Progenitor cell of endocrine pancreas (in vitro differentiated cells): ENCODE measurements at regions not wholly inside any gene's neighbourhood (a gene's known extent, or its start where the extent isn't known, plus 50 kb on each side); places are given as distances from the start of the nearest gene placed in this dataset.
"Not testable (repeated sequence)": the region's sequence is repeated elsewhere in the genome, so short reads cannot be mapped to it uniquely, and the experiment has no call there.

ENCODE experiments used
- DNase-seq: peaks from one replicate; pipeline ENCODE4 v3.0.0; 2021; ENCODE audit warnings: low spot score; ENCODE audit not compliant: unreplicated experiment
- H3K27ac Mint-ChIP-seq: 2 replicates; pipeline ENCODE4 v1.8.0; 2021; ENCODE audit warnings: mild to moderate bottlenecking, moderate library complexity, mixed read lengths
- H3K27me3 Mint-ChIP-seq: 2 replicates; pipeline ENCODE4 v1.8.0; 2021; ENCODE audit warnings: mixed read lengths
- H3K36me3 Mint-ChIP-seq: 2 replicates; pipeline ENCODE4 v1.8.0; 2022; ENCODE audit warnings: mixed read lengths; ENCODE audit not compliant: insufficient read depth
- H3K4me1 Mint-ChIP-seq: 2 replicates; pipeline ENCODE4 v1.8.0; 2021; ENCODE audit warnings: low read depth, mixed read lengths
- H3K4me3 Mint-ChIP-seq: 2 replicates; pipeline ENCODE4 v1.8.0; 2021; ENCODE audit warnings: low read depth, mild to moderate bottlenecking, moderate library complexity, mixed read lengths
- H3K9me3 Mint-ChIP-seq: 2 replicates; pipeline ENCODE4 v1.8.0; 2021; ENCODE audit warnings: low read depth, mixed read lengths
- TF ChIP-seq, protein P1 (sequence below): fragments of 200-600 bp; sonication (generic); IDR thresholded peaks from one replicate; pipeline ENCODE4 v1.5.0; 2021; ENCODE audit warnings: antibody characterized with exemption, mild to moderate bottlenecking; ENCODE audit not compliant: unreplicated experiment

DNA sequence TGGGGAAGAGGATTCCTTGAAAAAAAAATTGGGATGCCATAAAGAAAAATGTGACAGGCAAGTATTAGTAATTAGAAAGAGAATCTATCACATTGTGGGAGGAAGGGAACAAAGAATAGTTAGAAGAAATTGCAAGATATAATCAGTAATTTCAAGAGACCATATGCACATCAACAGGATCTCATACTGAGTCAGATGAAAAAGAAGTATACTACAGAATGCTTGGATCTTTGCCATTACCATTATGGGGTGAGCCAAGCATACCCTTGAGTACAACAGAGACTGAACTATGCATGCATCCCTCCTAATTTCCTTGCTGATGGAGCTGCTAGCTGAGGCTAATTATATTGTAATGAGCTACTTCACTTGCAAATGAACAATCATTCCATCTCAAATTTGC, 287.6 kb downstream of the PAPSS1 start:
- H3K27ac Mint-ChIP-seq = no peak overlapping the region
- H3K27me3 Mint-ChIP-seq = no peaks in the 10 kb centered on the region
- TF ChIP-seq, protein P1, sequence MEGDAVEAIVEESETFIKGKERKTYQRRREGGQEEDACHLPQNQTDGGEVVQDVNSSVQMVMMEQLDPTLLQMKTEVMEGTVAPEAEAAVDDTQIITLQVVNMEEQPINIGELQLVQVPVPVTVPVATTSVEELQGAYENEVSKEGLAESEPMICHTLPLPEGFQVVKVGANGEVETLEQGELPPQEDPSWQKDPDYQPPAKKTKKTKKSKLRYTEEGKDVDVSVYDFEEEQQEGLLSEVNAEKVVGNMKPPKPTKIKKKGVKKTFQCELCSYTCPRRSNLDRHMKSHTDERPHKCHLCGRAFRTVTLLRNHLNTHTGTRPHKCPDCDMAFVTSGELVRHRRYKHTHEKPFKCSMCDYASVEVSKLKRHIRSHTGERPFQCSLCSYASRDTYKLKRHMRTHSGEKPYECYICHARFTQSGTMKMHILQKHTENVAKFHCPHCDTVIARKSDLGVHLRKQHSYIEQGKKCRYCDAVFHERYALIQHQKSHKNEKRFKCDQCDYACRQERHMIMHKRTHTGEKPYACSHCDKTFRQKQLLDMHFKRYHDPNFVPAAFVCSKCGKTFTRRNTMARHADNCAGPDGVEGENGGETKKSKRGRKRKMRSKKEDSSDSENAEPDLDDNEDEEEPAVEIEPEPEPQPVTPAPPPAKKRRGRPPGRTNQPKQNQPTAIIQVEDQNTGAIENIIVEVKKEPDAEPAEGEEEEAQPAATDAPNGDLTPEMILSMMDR = no peak
- no peak overlapping the region for H3K4me3 Mint-ChIP-seq
- no peaks in the 10 kb centered on the region for H3K4me1 Mint-ChIP-seq
- no peak for DNase-seq
- H3K36me3 Mint-ChIP-seq = no peaks in the 10 kb centered on the region
- H3K9me3 Mint-ChIP-seq = peaks cover 4% of the 10 kb centered on the region

DNA sequence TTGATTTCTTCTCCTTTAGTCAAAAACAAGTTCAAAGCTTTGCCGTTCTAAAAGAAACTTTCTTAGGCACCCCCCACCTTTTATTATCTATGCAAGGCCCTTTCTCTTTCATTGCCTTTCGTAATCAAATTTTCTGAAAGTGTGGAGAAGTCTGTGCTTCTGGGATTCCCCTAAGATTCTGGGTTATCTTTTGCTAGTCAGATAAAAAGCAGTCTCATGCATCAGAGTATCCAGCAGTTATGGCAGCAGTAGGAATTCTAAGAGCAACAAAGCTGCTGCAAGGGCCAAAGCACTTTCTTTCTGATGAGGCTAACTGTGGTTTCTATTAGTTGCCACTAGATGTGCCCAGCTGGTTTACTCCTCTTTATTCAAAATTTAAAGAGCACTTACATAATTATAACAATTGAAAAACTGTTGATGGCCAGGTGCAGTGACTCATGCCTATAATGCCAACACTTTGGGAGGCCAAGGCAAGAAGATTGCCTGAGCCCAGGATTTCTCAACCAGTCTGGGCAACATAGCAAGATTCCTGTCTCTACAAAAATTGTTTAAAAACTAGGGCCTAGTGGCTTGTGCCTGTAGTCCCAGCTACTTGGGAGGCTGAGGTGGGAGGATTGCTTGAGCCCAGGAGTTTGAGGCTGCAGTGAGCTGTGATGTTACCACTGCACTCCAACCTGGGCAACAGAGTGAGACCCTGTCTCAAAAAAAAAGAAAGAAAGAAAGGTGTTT, 296.2 kb downstream of the PAPSS1 start:
- TF ChIP-seq, protein P1 = no peak
- H3K27me3 Mint-ChIP-seq = no peaks in the 10 kb centered on the region
- H3K27ac Mint-ChIP-seq = no peak overlapping the region

DNA sequence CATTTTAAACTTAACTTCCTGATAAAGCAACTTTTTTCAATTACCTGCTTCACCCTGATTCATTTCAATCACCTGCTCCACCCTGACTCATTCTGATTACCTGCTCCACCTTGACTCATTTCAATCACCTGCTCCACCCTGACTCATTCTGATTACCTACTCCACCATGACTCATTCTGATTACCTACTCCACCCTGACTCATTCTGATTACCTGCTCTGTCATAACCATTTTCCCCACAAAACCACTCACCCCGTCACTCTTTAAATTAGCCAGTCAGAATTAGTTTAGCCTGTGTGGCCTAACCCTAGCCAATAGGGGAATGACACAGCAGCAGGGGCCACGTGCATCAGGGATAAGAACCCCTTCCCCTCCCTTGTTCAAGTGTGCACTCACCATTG, 300.5 kb downstream of the PAPSS1 start:
- not testable (repeated sequence) for DNase-seq, H3K27me3 Mint-ChIP-seq, H3K4me1 Mint-ChIP-seq, H3K4me3 Mint-ChIP-seq, H3K27ac Mint-ChIP-seq, H3K36me3 Mint-ChIP-seq
- H3K9me3 Mint-ChIP-seq = peaks cover 12% of the 10 kb centered on the region

More for the DNA sequence above, 296.2 kb downstream of the PAPSS1 start:
- Mint-ChIP-seq H3K4me3 (no peak overlapping the region), H3K9me3 (peaks cover 8% of the 10 kb centered on the region), H3K4me1 (no peaks in the 10 kb centered on the region), H3K36me3 (no peaks in the 10 kb centered on the region)
- no peak for DNase-seq

DNA sequence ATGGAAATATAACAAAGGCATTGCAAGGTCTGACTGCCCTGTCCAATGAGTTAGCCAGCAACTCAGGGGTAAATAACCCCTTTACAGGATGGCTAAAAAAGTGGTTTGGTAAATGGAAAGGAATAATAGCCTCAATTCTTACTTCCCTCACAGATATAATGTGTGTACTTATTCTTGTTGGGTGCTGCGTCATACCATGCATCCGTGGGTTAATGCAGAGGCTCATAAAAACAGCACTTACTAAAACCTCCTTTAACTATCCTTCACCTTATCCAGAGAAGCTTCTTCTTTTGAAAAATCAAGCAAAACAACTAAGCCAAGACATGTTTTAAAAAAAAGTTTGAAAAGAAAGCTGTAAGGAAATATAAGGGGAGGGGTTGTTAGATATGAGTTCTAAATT, 301.0 kb downstream of the PAPSS1 start:
- TF ChIP-seq, protein P1 = no peak
- DNase-seq = no peak
- Mint-ChIP-seq H3K9me3 (peaks cover 15% of the 10 kb centered on the region), H3K27ac (no peak overlapping the region), H3K36me3 (peaks cover 1% of the 10 kb centered on the region), H3K4me1 (peaks cover 2% of the 10 kb centered on the region), H3K27me3 (no peaks in the 10 kb centered on the region), H3K4me3 (no peak overlapping the region)

DNA sequence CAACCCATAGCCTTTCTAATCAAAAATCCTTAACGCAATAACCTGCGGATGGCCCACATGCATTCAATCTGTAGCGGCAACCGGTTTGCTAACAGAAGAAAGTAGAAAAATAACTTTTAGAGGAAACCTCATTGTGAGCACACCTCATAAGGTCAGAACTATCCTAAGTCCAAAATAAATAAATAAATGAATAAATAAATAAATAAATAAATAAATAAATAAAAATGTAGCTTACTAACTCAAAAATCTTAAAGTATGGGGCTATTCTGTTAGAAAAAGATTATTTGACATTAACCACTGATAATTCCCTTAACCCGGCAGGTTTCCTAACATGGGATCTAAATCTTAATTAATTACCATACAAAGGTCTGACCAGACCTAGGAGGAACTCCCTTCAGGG, 304.5 kb downstream of the PAPSS1 start:
- not testable (repeated sequence) for H3K4me3 Mint-ChIP-seq, DNase-seq, H3K27me3 Mint-ChIP-seq, H3K27ac Mint-ChIP-seq, H3K4me1 Mint-ChIP-seq
- Mint-ChIP-seq H3K36me3 (peaks cover 13% of the 10 kb centered on the region), H3K9me3 (peaks cover 33% of the 10 kb centered on the region)

DNA sequence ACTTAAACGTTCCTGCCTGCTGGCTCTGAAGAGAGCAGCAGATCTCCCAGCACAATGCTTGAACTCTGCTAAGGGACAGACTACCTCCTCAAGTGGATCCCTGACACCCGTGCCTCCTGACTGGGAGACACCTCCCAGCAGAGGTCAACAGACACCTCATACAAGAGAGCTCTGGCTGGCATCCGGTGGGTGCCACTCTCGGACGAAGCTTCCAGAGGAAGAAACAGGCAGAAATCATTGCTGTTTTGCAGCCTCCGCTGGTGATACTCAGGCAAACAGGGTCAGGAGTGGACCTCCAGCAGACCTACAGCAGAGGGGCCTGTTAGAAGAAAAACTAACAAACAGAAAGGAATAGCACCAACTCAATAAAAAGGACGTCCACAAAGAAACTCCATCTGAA, 310.2 kb downstream of the PAPSS1 start:
- DNase-seq, H3K4me3 Mint-ChIP-seq, H3K4me1 Mint-ChIP-seq, H3K27ac Mint-ChIP-seq, H3K27me3 Mint-ChIP-seq: not testable (repeated sequence)
- Mint-ChIP-seq H3K9me3 (peaks cover 36% of the 10 kb centered on the region), H3K36me3 (peaks cover 25% of the 10 kb centered on the region)

DNA sequence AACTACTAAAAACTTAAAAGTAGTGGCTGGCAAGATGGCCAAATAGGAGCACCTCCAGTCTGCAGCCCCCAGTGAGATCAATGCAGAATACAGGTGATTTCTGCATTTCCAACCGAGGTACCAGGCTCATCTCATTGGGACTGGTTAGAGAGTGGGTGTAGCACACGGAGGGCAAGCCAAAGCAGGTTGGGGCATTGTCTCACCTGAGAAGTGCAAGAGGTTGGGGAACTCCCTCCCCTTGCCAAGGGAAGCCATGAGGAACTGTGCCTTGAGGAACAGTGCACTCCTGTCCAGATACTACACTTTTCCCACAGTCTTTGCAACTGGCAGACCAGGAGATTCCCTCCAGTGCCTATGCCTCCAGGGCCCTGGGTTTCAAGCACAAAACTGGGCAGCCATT, 311.1 kb downstream of the PAPSS1 start:
- H3K9me3 Mint-ChIP-seq = peaks cover 33% of the 10 kb centered on the region
- H3K27me3 Mint-ChIP-seq = no peaks in the 10 kb centered on the region
- TF ChIP-seq, protein P1 = no peak
- no peak overlapping the region for H3K4me3 Mint-ChIP-seq
- DNase-seq = no peak
- H3K4me1 Mint-ChIP-seq = no peaks in the 10 kb centered on the region
- no peak overlapping the region for H3K27ac Mint-ChIP-seq
- peaks cover 25% of the 10 kb centered on the region for H3K36me3 Mint-ChIP-seq
